Activated CD4-positive, CD25-positive, alpha-beta regulatory T cell treated with anti-CD3 and anti-CD28 coated beads, Interleukin-2, amount 50 U/mL, for 16 hours (primary cell): ENCODE measurements at regions not wholly inside any gene's neighbourhood (a gene's known extent, or its start where the extent isn't known, plus 50 kb on each side); places are given as distances from the start of the nearest gene placed in this dataset.
"Not testable (repeated sequence)": the region's sequence is repeated elsewhere in the genome, so short reads cannot be mapped to it uniquely, and the experiment has no call there.

Source experiments
- DNase-seq: peaks from one replicate; pipeline ENCODE4 v3.0.0-alpha.2; 2020; ENCODE audit warnings: low read depth, low spot score

DNA sequence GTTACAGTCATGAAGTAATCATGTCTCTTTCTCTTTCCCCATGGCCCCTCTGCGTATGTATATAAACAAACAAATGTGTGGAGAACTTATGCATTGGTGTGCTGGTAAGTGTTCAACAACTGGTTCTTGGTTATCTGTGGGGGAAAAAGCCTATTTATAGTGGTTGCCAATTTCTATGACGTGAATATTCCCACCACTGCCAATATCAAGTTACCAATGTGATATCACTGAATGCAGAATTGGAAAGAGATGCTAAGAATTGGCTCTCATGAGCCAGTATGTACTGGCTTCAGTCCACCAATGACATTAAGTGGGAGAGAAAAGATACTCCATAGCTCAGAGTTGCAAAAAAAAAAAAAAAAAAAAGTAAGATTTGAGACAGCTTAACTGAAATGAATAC lies 399.7 kb downstream of the REEP3 start:
- no peak for DNase-seq

DNA sequence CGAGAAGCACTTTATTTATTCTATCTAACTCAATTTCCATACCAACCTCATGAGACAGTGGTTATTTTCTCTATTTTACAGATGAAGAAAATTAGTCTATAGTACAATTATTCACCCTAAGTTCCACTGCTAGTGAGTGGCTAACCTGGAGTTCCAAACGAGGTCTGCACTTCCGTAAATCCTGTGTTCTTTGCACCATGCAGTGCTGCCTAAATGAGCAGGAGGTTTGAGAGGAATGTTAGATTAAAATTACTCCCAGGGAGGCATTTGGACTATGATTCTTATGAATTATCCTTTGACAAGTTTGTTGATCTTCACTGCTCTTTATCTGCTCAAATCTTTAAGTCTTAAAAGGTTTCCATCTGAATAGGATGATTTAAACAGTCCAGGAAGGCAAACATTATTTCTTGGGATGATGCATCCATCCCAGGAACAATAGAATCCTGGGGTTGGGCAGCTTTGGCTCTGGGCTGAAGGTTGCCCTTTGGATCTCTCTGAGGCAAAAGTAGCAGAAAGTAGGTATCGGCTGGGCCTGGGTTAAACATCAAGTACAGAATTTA lies 400.8 kb downstream of the REEP3 start:
- DNase-seq, result no peak

- DNase-seq, result no peak
Observed at GRCh38 chr10:63922468-63923284, 401.5 kb downstream of the REEP3 start.

- no peak for DNase-seq
Observed at GRCh38 chr10:63929831-63930467, 408.7 kb downstream of the REEP3 start.

GRCh38 chr10:63930584-63930983 lies 409.4 kb downstream of the REEP3 start:
- no peak for DNase-seq

DNA sequence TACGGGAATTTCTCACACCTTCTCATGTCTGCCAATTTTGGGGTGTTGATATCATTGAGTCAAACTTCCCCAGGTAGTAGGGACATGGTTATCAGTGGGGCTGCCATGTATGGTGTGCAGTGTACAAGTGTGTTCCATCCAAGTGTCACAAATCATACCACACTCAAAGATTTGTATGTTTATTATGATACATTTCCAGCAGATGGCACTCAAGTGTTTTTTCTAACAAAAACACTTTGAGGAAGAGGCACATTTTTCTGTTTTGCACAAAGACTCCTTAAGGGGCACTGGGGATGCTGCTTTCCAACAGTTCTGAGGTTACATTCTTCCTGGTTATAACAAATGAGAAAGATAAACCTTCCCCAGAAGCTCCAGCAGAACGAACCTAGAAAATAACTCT lies 414.5 kb downstream of the REEP3 start:
- no peak for DNase-seq

DNA sequence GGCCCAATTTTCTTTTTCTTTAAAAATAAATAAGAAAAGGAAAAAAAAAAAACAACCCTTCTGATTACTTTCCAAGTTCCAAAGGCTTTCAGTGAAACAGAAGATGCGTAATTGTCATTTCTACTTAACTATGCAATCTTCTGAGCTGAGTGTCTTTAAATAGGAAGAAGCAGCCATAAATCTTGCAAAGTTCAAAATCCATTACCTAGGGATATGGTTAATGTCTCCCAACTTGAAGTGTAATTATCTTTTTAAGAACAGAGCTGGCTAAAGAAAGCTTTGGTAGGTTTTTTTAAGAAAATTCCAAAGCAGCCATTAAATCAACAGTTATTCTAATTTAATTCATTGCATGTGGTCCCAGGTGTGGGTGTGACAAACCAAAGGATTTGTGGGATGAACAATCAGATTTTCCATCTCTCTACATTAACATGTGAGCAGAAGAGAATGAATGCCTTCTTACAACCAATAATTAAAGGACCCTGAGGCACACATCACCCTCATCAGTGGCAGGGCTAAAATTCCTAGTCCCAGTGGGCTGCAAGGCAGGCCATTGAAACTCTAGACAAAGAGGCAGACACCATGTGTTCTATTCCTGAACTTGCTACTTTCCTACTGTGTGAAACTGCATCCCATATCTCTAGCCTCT lies 419.2 kb downstream of the REEP3 start:
- no peak for DNase-seq

- DNase-seq, result no peak
Observed at GRCh38 chr10:63964406-63964805, 443.2 kb downstream of the REEP3 start.

GRCh38 chr10:63965846-63966245 lies 444.6 kb downstream of the REEP3 start:
- no peak for DNase-seq

DNA sequence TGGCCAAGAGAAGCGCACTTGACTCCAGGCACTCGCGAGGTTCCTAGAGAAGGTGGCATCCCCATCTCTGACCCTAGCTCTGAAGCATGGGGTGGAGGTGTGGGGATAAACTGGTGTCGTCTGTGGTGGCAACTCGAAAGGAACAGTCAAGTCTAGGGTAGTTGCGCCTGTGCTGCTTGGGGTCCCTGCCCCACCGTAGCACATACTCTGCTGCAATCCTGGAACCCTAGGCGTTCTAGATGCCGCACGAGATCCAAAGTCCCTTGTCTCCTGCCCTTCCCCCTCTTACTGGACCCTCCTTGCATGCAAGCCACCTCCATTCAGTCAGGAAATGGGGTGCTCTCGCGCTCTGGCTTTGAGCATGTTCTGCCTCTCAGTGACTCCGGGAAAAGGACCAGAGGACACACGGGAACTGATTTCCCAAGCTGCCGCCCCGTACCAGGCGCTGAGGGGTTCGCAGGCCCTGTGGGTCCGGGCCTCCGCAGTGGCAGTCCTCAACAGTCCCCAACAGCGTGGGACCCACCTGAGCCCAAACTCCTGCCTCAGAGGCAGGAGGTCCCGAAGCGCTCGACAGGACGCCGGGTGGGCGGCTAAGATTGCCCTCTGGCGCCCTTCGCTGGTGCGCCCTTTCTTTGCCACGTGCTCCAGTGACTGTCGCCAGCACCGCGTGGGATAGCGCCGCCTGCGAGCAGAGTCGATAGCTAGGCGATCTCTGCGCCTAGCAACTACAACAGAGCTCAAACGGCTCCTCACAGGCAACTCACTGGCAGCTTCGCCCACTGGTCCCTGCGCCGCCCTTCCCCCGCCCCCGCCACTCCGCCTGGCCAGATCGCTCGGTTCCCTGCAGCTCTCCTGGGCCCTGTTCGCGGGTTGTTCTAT lies 452.0 kb downstream of the REEP3 start:
- DNase-seq, result no peak

DNA sequence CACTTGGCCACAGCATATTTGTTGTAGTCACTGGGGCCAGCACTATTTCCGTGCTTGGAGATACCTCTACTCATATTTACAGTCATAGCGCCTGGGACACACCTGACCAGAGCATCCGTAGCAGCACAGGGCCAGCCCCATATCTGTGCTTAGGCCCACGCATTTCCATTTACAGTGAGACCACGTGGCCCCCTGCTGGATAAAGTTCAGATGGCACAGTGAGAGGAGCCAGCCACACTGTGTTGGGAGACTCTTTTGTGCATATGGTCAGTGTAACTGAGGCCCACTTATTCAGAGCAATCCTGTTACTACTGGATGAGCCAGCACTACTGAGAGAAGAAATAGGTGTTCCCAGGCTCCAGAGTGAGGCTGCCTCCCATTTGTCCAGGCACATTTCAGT lies 455.3 kb downstream of the REEP3 start:
- no peak for DNase-seq

DNA sequence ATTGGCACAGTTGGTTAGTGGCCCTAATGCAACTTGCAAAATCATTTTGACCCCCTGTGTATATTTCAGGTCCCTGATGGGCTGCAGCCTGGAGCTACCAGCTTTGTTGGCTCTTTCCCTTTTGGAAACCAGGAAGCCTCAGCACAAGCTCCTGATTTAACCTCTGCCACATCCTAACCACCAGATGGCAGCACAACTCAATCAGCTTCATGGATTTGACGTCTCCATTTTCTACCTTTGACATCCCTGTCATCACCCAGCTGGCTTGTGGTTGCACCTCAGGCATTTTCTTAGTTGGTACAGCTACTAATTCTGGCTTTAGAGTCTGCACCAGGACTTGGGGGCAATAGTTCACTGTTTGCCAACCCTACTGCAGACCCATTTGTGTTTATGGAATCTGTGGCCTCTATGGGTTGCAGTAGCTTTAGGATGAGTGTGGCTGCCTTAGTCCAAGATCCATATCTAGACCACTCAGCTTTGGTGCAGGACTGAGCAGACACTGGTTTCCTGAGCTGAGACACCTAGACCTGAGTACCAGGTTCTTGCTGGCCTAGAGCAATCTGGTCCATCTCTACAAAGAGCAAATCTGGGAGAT lies 456.2 kb downstream of the REEP3 start:
- no peak for DNase-seq

GRCh38 chr10:63980870-63981269 lies 459.7 kb downstream of the REEP3 start:
- not testable (repeated sequence) for DNase-seq

DNA sequence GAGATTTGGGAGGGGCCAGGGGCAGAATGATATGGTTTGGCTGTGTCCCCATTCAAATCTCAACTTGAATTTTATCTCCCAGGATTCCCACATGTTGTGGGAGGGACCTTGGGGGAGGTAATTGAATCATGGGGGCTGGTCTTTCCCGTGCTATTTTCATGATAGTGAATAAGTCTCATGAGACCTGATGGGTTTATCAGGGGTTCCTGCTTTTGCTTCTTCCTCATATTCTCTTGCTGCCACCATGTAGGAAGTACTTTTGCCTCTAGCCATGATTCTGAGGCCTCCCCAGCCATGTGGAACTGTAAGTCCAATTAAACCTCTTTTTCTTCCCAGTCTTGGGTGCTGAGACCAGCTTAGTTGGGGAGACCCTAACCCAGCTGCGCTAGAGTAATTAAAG lies 462.9 kb downstream of the REEP3 start:
- DNase-seq, result not testable (repeated sequence)

GRCh38 chr10:63986536-63986935 lies 465.3 kb downstream of the REEP3 start:
- no peak for DNase-seq

DNA sequence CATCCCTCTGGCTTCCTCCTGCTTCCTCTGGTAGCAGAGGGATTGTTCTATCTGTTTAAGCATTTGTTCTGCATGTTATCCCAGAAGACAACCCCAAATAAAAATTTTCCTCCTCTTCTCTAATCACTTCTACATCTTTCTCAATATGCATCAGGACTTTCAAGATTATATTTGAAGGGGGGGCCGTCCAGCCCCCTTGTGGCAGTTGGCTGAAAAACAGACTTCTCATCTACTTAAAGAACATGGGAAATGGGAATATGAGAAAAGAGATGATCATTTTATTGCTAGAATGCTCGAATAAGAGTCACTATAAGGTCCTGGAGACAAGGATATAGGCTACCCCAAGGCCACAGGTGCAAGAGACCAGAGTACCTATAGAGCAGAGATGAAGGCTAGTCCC lies 466.0 kb downstream of the REEP3 start:
- DNase-seq, result no peak

DNA sequence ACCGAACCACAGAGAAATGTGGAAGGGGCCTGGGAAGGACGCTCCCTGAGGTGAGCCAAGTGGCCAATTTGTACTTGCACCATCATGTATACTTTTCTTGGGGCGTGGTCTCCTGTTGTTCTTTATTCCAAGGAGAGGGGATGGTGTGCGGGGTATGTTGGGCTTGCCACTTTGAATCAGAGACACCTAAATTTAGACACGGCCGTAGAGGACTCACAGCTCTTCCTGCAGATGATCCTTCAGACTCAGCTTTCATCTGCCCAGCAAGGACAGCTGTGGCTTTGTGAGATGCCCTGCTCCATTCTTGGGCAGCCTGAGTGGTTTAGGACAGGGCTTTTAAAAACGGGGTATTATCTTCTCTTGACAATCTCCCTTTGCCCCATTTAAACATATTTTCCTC lies 473.2 kb downstream of the REEP3 start:
- DNase-seq, result no peak

DNA sequence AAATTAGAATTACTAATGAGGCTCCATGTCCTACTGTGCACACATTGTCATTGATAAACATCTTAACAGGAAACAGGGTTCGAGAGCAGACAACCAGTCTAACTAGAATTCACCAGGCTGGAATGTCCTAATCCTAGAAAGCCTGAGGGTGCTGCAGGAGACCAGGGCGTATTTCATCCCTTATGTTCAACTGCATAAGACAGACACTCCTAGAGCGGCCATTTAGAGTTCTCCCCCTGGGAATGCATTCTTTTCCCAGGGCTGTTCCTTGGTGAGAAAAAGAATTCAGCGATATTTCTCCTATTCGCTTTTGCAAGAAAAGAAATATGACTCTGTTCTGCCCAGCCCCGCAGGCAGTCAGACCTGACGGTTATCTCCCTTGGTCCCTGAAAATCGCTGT lies 486.0 kb downstream of the REEP3 start:
- no peak for DNase-seq

- DNase-seq, result no peak
Observed at GRCh38 chr10:64010711-64011110, 489.5 kb downstream of the REEP3 start.

GRCh38 chr10:64011912-64012714 lies 490.9 kb downstream of the REEP3 start:
- DNase-seq, result no peak
